IMR-90 (cell line): ENCODE measurements at regions not wholly inside any gene's neighbourhood (a gene's known extent, or its start where the extent isn't known, plus 50 kb on each side); places are given as distances from the start of the nearest gene placed in this dataset.

Experiments used
- ATAC-seq: fragments of 200-7000 bp; cut with Tn5 transposase; 2 replicates; pipeline ENCODE4 v1.9.1; 2020; ENCODE audit warnings: low read depth, mild to moderate bottlenecking, moderate library complexity
- BruUV-seq: library from RNA; stranded (reverse); fragments of 400-500 nt; replicated peaks from 2 replicates; lab custom pipeline; 2021; lab: Mats Ljungman, UMichigan
- CTCF ChIA-PET: fragments of 300-600 bp; formaldehyde crosslinking; extraction: SDS; loops from one replicate; lab custom pipeline; 2021; ENCODE audit warnings: antibody characterized with exemption; lab: Yijun Ruan, JAX
- POLR2A ChIA-PET: fragments of 300-600 bp; sonication (Branson Sonifier 250); formaldehyde crosslinking; loops from one replicate; lab custom pipeline; 2022; ENCODE audit warnings: antibody characterized with exemption; ENCODE audit not compliant: unreplicated experiment; lab: Charles Lee
- DNase-seq: peaks from one replicate; pipeline ENCODE4 v3.0.0; 2013
- H2AFZ ChIP-seq: replicated peaks from 2 replicates; pipeline ENCODE3; 2013; ENCODE audit warnings: low read length, mild to moderate bottlenecking; ENCODE audit not compliant: poor library complexity
- H2AK5ac ChIP-seq: 2 replicates; pipeline ENCODE4 v1.6.1; 2013; ENCODE audit warnings: low read depth, low read length, inconsistent platforms
- H2AK9ac ChIP-seq: replicated peaks from 2 replicates; pipeline ENCODE3; 2013; ENCODE audit warnings: mild to moderate bottlenecking, low read depth, low read length, moderate library complexity; ENCODE audit not compliant: poor library complexity
- H2BK120ac ChIP-seq: 2 replicates; pipeline ENCODE4 v1.6.1; 2013; ENCODE audit warnings: low read depth, low read length, inconsistent platforms
- H2BK15ac ChIP-seq: 3 replicates; pipeline ENCODE4 v1.6.1; 2013; ENCODE audit warnings: low read depth, low read length, inconsistent platforms
- H2BK20ac ChIP-seq: 2 replicates; pipeline ENCODE4 v1.6.1; 2013; ENCODE audit warnings: low read depth, mild to moderate bottlenecking, inconsistent platforms, low read length, moderate library complexity
- H2BK5ac ChIP-seq: 2 replicates; pipeline ENCODE4 v1.6.1; 2013; ENCODE audit warnings: mild to moderate bottlenecking, low read depth, low read length, inconsistent platforms; ENCODE audit not compliant: poor library complexity, severe bottlenecking
- H3K14ac ChIP-seq: replicated peaks from 2 replicates; pipeline ENCODE4 v1.6.1; 2013; ENCODE audit warnings: low read depth, low read length, inconsistent platforms
- H3K18ac ChIP-seq: 2 replicates; pipeline ENCODE4 v1.6.1; 2013; ENCODE audit warnings: low read depth, low read length, control low read depth
- H3K23ac ChIP-seq: 2 replicates; pipeline ENCODE4 v1.6.1; 2013; ENCODE audit warnings: low read depth, low read length, inconsistent platforms
- H3K27ac ChIP-seq: 2 replicates; pipeline ENCODE4 v1.5.1; 2013; ENCODE audit warnings: mild to moderate bottlenecking, control low read depth, low read length; ENCODE audit not compliant: insufficient read depth
- H3K27me3 ChIP-seq: 2 replicates; pipeline ENCODE4 v1.6.1; 2013; ENCODE audit warnings: low read length; ENCODE audit not compliant: control insufficient read depth, insufficient read depth
- H3K36me3 ChIP-seq: 2 replicates; pipeline ENCODE4 v1.6.1; 2013; ENCODE audit warnings: low read length, mixed read lengths; ENCODE audit not compliant: control insufficient read depth, insufficient read depth
- H3K4ac ChIP-seq: 2 replicates; pipeline ENCODE4 v1.6.1; 2013; ENCODE audit warnings: low read depth, low read length, inconsistent platforms
- H3K4me1 ChIP-seq: 2 replicates; pipeline ENCODE4 v1.6.1; 2013; ENCODE audit warnings: low read length, mixed read lengths; ENCODE audit not compliant: control insufficient read depth, insufficient read depth
- H3K4me2 ChIP-seq: 2 replicates; pipeline ENCODE4 v1.6.1; 2013; ENCODE audit warnings: low read depth, mild to moderate bottlenecking, control low read depth, low read length, moderate library complexity
- H3K4me3 ChIP-seq: 2 replicates; pipeline ENCODE4 v1.5.1; 2013; ENCODE audit warnings: low read depth, mild to moderate bottlenecking, control low read depth, low read length, moderate library complexity; ENCODE audit not compliant: insufficient read depth
- H3K56ac ChIP-seq: 2 replicates; pipeline ENCODE4 v1.6.1; 2013; ENCODE audit warnings: low read length, inconsistent platforms; ENCODE audit not compliant: insufficient read depth; ENCODE audit errors: extremely low read depth
- H3K79me1 ChIP-seq, 2 experiments: 2 replicates each; pipeline ENCODE4 v1.6.1; 2013; ENCODE audit warnings: low read length in 2 of 2, inconsistent platforms in 1 of 2, low read depth in 1 of 2
- H3K9ac ChIP-seq: 2 replicates; pipeline ENCODE4 v1.6.1; 2013; ENCODE audit warnings: low read depth, low read length, control low read depth
- H3K9me1 ChIP-seq: 2 replicates; pipeline ENCODE4 v1.6.1; 2013; ENCODE audit warnings: low read length, inconsistent platforms; ENCODE audit not compliant: insufficient read depth
- H3K9me3 ChIP-seq: 2 replicates; pipeline ENCODE4 v1.6.1; 2013; ENCODE audit warnings: low read length; ENCODE audit not compliant: control insufficient read depth, insufficient read depth
- H4K20me1 ChIP-seq: 2 replicates; pipeline ENCODE4 v1.6.1; 2013; ENCODE audit warnings: low read length, inconsistent platforms; ENCODE audit not compliant: insufficient read depth
- H4K5ac ChIP-seq: 2 replicates; pipeline ENCODE4 v1.6.1; 2013; ENCODE audit warnings: mild to moderate bottlenecking, low read depth, low read length, control low read depth
- H4K8ac ChIP-seq, 2 experiments: 2 replicates each; pipeline ENCODE4 v1.6.1; 2013; ENCODE audit warnings: low read depth in 2 of 2, low read length in 2 of 2, control low read depth in 1 of 2, inconsistent platforms in 1 of 2
- H4K91ac ChIP-seq: 2 replicates; pipeline ENCODE4 v1.6.1; 2013; ENCODE audit warnings: low read depth, low read length, inconsistent platforms; ENCODE audit not compliant: insufficient read depth
- ELK1 ChIP-seq: fragments of 150-350 bp; IDR thresholded peaks from 2 replicates; pipeline ENCODE4 v1.6.1; 2016; ENCODE audit warnings: low read depth, mild to moderate bottlenecking, low read length, moderate library complexity, borderline replicate concordance
- MAFK ChIP-seq: IDR thresholded peaks from 2 replicates; pipeline ENCODE4 v1.6.1; 2012; ENCODE audit warnings: low read depth, low read length, improper control_type of control experiment
- MAZ ChIP-seq: IDR thresholded peaks from 2 replicates; pipeline ENCODE4 v1.6.1; 2012; ENCODE audit warnings: low read depth, mild to moderate bottlenecking, low read length, improper control_type of control experiment, moderate library complexity, borderline replicate concordance
- MXI1 ChIP-seq: IDR thresholded peaks from 2 replicates; pipeline ENCODE4 v1.6.1; 2012; ENCODE audit warnings: low read depth, mild to moderate bottlenecking, low read length, moderate library complexity, borderline replicate concordance
- RAD21 ChIP-seq: IDR thresholded peaks from 2 replicates; pipeline ENCODE4 v1.6.1; 2012; ENCODE audit warnings: low read length, improper control_type of control experiment
- RCOR1 ChIP-seq: IDR thresholded peaks from 2 replicates; pipeline ENCODE4 v1.6.1; 2012; ENCODE audit warnings: mild to moderate bottlenecking, low read length, improper control_type of control experiment; ENCODE audit not compliant: insufficient replicate concordance
- SMC3 ChIP-seq: fragments of 150-350 bp; IDR thresholded peaks from 2 replicates; pipeline ENCODE4 v1.6.1; 2016; ENCODE audit warnings: low read depth, mild to moderate bottlenecking, antibody characterized with exemption, low read length, moderate library complexity
- dilution Hi-C: fragments of 300-500 bp; cut with HindIII; formaldehyde crosslinking; loops from one replicate; pipeline ENCODE4 v1.14.3; 2018; ENCODE audit warnings: low sequenced_read_pairs; ENCODE audit not compliant: unreplicated experiment
- in situ Hi-C: fragments of 300-500 bp; cut with MboI; formaldehyde crosslinking; loops from 3 replicates; pipeline ENCODE4 v1.14.3; 2019; ENCODE audit warnings: low sequenced_read_pairs, inconsistent platforms, mixed read lengths
- intact Hi-C: fragments of 100-400 bp; cut with micrococcal nuclease; formaldehyde crosslinking; loops from 2 replicates; pipeline ENCODE4 v1.10.0; 2022

GRCh38 chr2:145002624-145003023 lies 482.7 kb upstream of the ZEB2 start (continued):
- TF ChIP-seq RCOR1: no peak
- TF ChIP-seq MXI1: no peak
- TF ChIP-seq RAD21: no peak
- TF ChIP-seq MAZ: no peak

- in situ Hi-C loops: no loop called here
- intact Hi-C loops: no loop called here
Observed at GRCh38 chr2:145000376-145000775, 480.5 kb upstream of the ZEB2 start.

More at GRCh38 chr2:145000376-145000775, 480.5 kb upstream of the ZEB2 start:
- no peaks in the 10 kb centered on the region for H3K27me3 ChIP-seq
- ChIA-PET POLR2A (no interaction called here), CTCF (no interaction called here)
- H3K4me3 ChIP-seq: no peak overlapping the region
- no peak overlapping the region for H3K14ac ChIP-seq
- H2AFZ ChIP-seq: no peak overlapping the region
- no TSS peak for BruUV-seq
- H2AK5ac ChIP-seq: no peak overlapping the region
- H3K4me2 ChIP-seq: no peak overlapping the region
- no peak overlapping the region for H2AK9ac ChIP-seq
- no peak for TF ChIP-seq MXI1
- no peak for TF ChIP-seq SMC3
- TF ChIP-seq MAFK: no peak
- TF ChIP-seq ELK1: no peak
- H4K5ac ChIP-seq: no peak overlapping the region
- no peak overlapping the region for H2BK15ac ChIP-seq
- no peak overlapping the region for H3K27ac ChIP-seq
- no peak overlapping the region for H2BK20ac ChIP-seq
- dilution Hi-C loops: no loop called here
- H3K9me1 ChIP-seq: no peaks in the 10 kb centered on the region
- DNase-seq (no peak), ATAC-seq (no peak)
- no peak overlapping the region for H4K8ac ChIP-seq
- H3K56ac ChIP-seq: no peak overlapping the region
- no peaks in the 10 kb centered on the region for H3K9me3 ChIP-seq
- no peak overlapping the region for H2BK5ac ChIP-seq
- H3K36me3 ChIP-seq: no peaks in the 10 kb centered on the region
- 0 out of 2 replicates have a peak, but pooled peaks cover 2% of the 10 kb centered on the region for H3K4me1 ChIP-seq
- H3K79me1 ChIP-seq: no peaks in the 10 kb centered on the region
- no peak overlapping the region for H3K23ac ChIP-seq
- H3K9ac ChIP-seq: no peak overlapping the region
- no peak overlapping the region for H3K18ac ChIP-seq
- no peaks in the 10 kb centered on the region for H4K20me1 ChIP-seq
- no peak overlapping the region for H2BK120ac ChIP-seq
- H3K4ac ChIP-seq: no peak overlapping the region
- H4K91ac ChIP-seq: no peak overlapping the region
